Heart right ventricle (tissue), 16 donors: ENCODE measurements at regions not wholly inside any gene's neighbourhood (a gene's known extent, or its start where the extent isn't known, plus 50 kb on each side); places are given as distances from the start of the nearest gene placed in this dataset.

Source experiments
- ATAC-seq, 8 donors: fragments of 200-7000 bp; cut with Tn5 transposase; one replicate each; pipeline ENCODE4 v1.9.1; 2020; ENCODE audit warnings: mild to moderate bottlenecking in 8 of 8, moderate library complexity in 8 of 8, moderate number of reproducible peaks in 1 of 8
- DNase-seq, 2 donors: peaks; one replicate each; pipeline ENCODE4 v3.0.0-alpha.2; 2020
- H3K27ac ChIP-seq, 10 donors: fragments of 200-600 bp; sonication (generic) in 2 of 10; one replicate each; pipeline versions ENCODE4 v1.5.0 to v1.8.0; 2020 to 2022; ENCODE audit warnings: mild to moderate bottlenecking in 3 of 10
- H3K27me3 ChIP-seq, 7 donors: fragments of 200-600 bp; one replicate each; pipeline ENCODE4 v1.8.0; 2021 to 2022; ENCODE audit warnings: mild to moderate bottlenecking in 2 of 7
- H3K36me3 ChIP-seq, 9 donors: fragments of 200-600 bp; sonication (generic) in 1 of 9; one replicate each; pipeline versions ENCODE4 v1.5.0 to v1.8.0; 2020 to 2022; ENCODE audit warnings: mild to moderate bottlenecking in 2 of 9
- H3K4me1 ChIP-seq, 9 donors: fragments of 200-600 bp; sonication (generic) in 1 of 9; one replicate each; pipeline versions ENCODE4 v1.5.0 to v1.8.0; 2020 to 2022; ENCODE audit warnings: mild to moderate bottlenecking in 4 of 9
- H3K4me3 ChIP-seq, 10 donors: fragments of 200-600 bp; sonication (generic) in 2 of 10; one replicate each; pipeline versions ENCODE4 v1.5.0 to v1.8.0; 2020 to 2022; ENCODE audit warnings: mild to moderate bottlenecking in 7 of 10, moderate library complexity in 2 of 10
- H3K9me3 ChIP-seq, 11 donors: fragments of 200-600 bp in 10 of 11; sonication (generic) in 2 of 11; one replicate each; pipeline versions ENCODE4 v1.5.0 to v1.8.0; 2013 to 2022; ENCODE audit warnings: mild to moderate bottlenecking in 2 of 11, control low read depth in 1 of 11, moderate library complexity in 1 of 11
- CTCF ChIP-seq, 9 donors: fragments of 200-600 bp; sonication (generic) in 2 of 9; IDR thresholded peaks; one replicate each; pipeline versions ENCODE4 v1.5.0 to v1.8.0; 2021 to 2022; ENCODE audit warnings: antibody characterized with exemption in 9 of 9, mild to moderate bottlenecking in 5 of 9, moderate library complexity in 1 of 9
- WGBS, 2 donors: extraction: QIAGEN DNeasy Blood & Tissue Kit; methylation state at CpG; one replicate each; pipeline ENCODE4 v1.1.7; 2013; ENCODE audit warnings: inconsistent platforms in 1 of 2; 5-methylcytosine and 5-hydroxymethylcytosine counted together
- intact Hi-C, 10 donors: fragments of 100-400 bp; cut with DNase I; formaldehyde crosslinking; loops; one replicate each; pipeline versions ENCODE4 v1.11.1 to v1.14.2; 2022
- donor health status: Arrhythmogenic right ventricular cardiomyopathy.
- donor health status: ischemic (EF 13 %, LVEDD 7.1; RV severe dilation, severe dysfunction).
- donor health status: healthy with polysubstance abuse.
- donor health status: DM: no; HTN: yes; CAD: no.
- donor health status: DM: no; HTN: no; CAD: no.
- donor health status: ischemic (EF 25% LVEDD 6.9; RV normal size, moderate dysfunction).
- donor health status: ischemic (EF 25% LVEDD 5.7; RV mildly dilated, moderate dysfunction).
- donor health status: healthy.
- donor health status: DM: yes; HTN: yes; CAD: no.
- donor health status: Ischemic cardiomyopathy.
- donor health status: ischemic (EF 35%, LVEDD 5.7; RV mildly dilated, moderate dysfunction).
- donor health status: nonischemic (EF 11% LVEDD 7.7; RV severe dilation, severe dysfunction).
- donor health status: DM: yes; HTN: yes; CAD: no.
- donor health status: PGD.
- donor health status: ischemic (EF 29% LVEDD 5.4; RV normal size, mild dysfunction).
- donor health status: nonischemic (EF 23%, LVEDD 6.1; RV moderate dilation, normal function).

- no peaks in the 10 kb centered on the region for H3K36me3 ChIP-seq
- ATAC-seq = no peak
- no peaks in the 10 kb centered on the region for H3K4me1 ChIP-seq
- no peak overlapping the region for H3K4me3 ChIP-seq
- intact Hi-C loops = no loop called here
- no peak overlapping the region for H3K27ac ChIP-seq
- peaks cover 0 to 15% (median 5%) of the 10 kb centered on the region in 11 donors for H3K9me3 ChIP-seq
- TF ChIP-seq CTCF (IDR thresholded peaks at IDR 0.05) = no peak
- DNase-seq = no peak
- no peaks in the 10 kb centered on the region for H3K27me3 ChIP-seq
Measured at GRCh38 chr3:31064021-31064420, 169.6 kb upstream of the GADL1 start.

GRCh38 chr3:31065765-31066164 lies 171.3 kb upstream of the GADL1 start:
- Histone ChIP-seq H3K9me3 (peaks cover 0 to 3% (median 0%) of the 10 kb centered on the region in 11 donors), H3K36me3 (no peaks in the 10 kb centered on the region), H3K4me1 (no peaks in the 10 kb centered on the region), H3K4me3 (no peak overlapping the region), H3K27me3 (no peaks in the 10 kb centered on the region), H3K27ac (no peak overlapping the region)
- intact Hi-C loops = no loop called here
- 86 to 91% methylated on average over 1 of the region's 1 CpG for WGBS, 2 donors
- DNase-seq = no peak
- ATAC-seq = no peak
- no peak for TF ChIP-seq CTCF (IDR thresholded peaks at IDR 0.05)

GRCh38 chr3:31067004-31067403 lies 172.5 kb upstream of the GADL1 start:
- WGBS, 2 donors = 67 to 71% methylated on average over 5 of the region's 5 CpGs
- no peaks in the 10 kb centered on the region for H3K27me3 ChIP-seq
- no peak for TF ChIP-seq CTCF (IDR thresholded peaks at IDR 0.05)
- no peak overlapping the region for H3K4me3 ChIP-seq
- H3K4me1 ChIP-seq = no peaks in the 10 kb centered on the region
- intact Hi-C loops = no loop called here
- ATAC-seq = peak in 3 of 8 donors; percentile 42 to 69 (median 47)
- no peaks in the 10 kb centered on the region for H3K36me3 ChIP-seq
- no peak overlapping the region for H3K27ac ChIP-seq
- H3K9me3 ChIP-seq = peaks cover 0 to 4% (median 0%) of the 10 kb centered on the region in 11 donors
- DNase-seq = peak in 1 of 2 donors; percentile 11

GRCh38 chr3:31075471-31075870 lies 181.0 kb upstream of the GADL1 start:
- no peak for DNase-seq
- Histone ChIP-seq H3K4me1 (no peaks in the 10 kb centered on the region), H3K9me3 (peaks cover 0 to 4% (median 0%) of the 10 kb centered on the region in 11 donors), H3K27me3 (no peaks in the 10 kb centered on the region), H3K36me3 (no peaks in the 10 kb centered on the region), H3K4me3 (no peak overlapping the region), H3K27ac (no peak overlapping the region)
- intact Hi-C loops = no loop called here
- ATAC-seq = no peak
- WGBS, 2 donors = 87 to 88% methylated on average over 2 of the region's 2 CpGs
- TF ChIP-seq CTCF (IDR thresholded peaks at IDR 0.05) = no peak
